Mesothelial cell of epicardium (in vitro differentiated cells): ENCODE measurements at regions not wholly inside any gene's neighbourhood (a gene's known extent, or its start where the extent isn't known, plus 50 kb on each side); places are given as distances from the start of the nearest gene placed in this dataset.

Experiments used
- DNase-seq, 2 experiments: peaks; one replicate each; pipeline ENCODE4 v3.0.0; 2021; ENCODE audit warnings: low spot score in 2 of 2; ENCODE audit not compliant: unreplicated experiment in 2 of 2
- H3K27ac Mint-ChIP-seq: 2 replicates; pipeline ENCODE4 v1.8.0; 2021; ENCODE audit warnings: mixed read lengths
- H3K27me3 Mint-ChIP-seq: 2 replicates; pipeline ENCODE4 v1.8.0; 2021; ENCODE audit warnings: low read depth, mixed read lengths
- H3K36me3 Mint-ChIP-seq: 2 replicates; pipeline ENCODE4 v1.8.0; 2021; ENCODE audit warnings: mixed read lengths
- H3K4me1 Mint-ChIP-seq: 2 replicates; pipeline ENCODE4 v1.8.0; 2021; ENCODE audit warnings: mixed read lengths
- H3K4me3 Mint-ChIP-seq: 2 replicates; pipeline ENCODE4 v1.8.0; 2021; ENCODE audit warnings: mild to moderate bottlenecking, moderate library complexity, mixed read lengths
- H3K9me3 Mint-ChIP-seq: 2 replicates; pipeline ENCODE4 v1.8.0; 2021; ENCODE audit warnings: mixed read lengths
- TF ChIP-seq, protein P1 (sequence below): fragments of 200-600 bp; sonication (generic); IDR thresholded peaks from one replicate; pipeline ENCODE4 v1.5.0; 2021; ENCODE audit warnings: antibody characterized with exemption; ENCODE audit not compliant: unreplicated experiment

DNA sequence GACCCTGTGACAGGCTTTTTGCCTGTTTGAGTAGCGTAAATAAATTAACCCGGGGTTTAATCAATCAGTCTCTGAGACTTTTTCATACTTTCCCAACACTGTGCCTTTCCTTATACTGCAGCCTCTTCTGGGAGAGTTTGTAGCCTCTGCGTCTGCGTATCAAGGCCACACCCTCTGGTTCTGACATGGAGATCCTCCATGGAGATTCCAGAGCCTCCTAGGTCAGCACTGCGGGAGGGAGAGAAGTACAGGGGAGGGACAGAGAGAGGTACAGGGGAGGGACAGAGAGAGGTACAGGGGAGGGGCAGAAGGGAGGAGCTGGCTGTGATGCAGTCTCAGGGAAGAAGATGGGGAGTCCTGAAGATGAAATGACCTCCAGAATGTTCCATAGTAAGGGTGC is 166.0 kb downstream of the ARL4C start:
- Mint-ChIP-seq H3K9me3 (no peaks in the 10 kb centered on the region), H3K27ac (no peak overlapping the region), H3K27me3 (no peaks in the 10 kb centered on the region), H3K4me3 (no peak overlapping the region), H3K36me3 (no peaks in the 10 kb centered on the region), H3K4me1 (peaks cover 14% of the 10 kb centered on the region)
- TF ChIP-seq, protein P1, sequence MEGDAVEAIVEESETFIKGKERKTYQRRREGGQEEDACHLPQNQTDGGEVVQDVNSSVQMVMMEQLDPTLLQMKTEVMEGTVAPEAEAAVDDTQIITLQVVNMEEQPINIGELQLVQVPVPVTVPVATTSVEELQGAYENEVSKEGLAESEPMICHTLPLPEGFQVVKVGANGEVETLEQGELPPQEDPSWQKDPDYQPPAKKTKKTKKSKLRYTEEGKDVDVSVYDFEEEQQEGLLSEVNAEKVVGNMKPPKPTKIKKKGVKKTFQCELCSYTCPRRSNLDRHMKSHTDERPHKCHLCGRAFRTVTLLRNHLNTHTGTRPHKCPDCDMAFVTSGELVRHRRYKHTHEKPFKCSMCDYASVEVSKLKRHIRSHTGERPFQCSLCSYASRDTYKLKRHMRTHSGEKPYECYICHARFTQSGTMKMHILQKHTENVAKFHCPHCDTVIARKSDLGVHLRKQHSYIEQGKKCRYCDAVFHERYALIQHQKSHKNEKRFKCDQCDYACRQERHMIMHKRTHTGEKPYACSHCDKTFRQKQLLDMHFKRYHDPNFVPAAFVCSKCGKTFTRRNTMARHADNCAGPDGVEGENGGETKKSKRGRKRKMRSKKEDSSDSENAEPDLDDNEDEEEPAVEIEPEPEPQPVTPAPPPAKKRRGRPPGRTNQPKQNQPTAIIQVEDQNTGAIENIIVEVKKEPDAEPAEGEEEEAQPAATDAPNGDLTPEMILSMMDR, result no peak
- DNase-seq, result peak in 1 of 2 experiments; percentile 3

DNA sequence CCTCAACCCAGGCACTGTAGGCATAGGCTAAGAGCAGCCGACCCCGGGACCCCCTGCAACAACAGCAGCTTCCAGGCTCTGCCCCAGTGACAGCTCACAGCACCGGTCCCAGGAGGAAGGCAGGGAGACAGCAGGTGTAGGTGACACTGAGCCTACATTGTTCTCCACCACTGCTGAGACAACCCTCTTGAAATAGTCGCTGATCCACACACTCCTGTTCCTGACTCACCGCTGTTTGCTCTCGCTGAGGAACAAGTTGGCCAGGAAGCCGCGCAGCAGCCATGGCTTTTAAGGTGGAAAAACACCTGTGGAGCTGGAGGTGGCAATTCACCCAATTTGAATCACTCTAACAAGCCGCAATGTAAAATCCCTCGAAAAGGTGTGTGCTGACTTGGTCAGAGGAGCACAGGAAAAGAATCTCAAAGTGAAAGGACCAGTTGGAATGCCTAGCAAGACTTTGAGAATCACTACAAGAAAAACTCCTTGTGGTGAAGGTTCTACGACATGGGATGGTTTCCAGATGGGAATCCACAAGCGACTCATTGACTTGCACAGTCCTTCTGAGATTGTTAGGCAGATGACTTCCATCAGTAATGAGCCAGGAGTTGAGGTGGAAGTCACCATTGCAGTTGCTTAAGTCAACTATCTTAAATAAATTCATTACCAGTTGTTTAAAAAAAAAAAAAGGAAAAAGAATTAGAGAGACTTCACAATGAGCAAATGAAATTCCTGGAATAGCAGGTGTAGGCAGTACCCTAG is 167.5 kb downstream of the ARL4C start:
- TF ChIP-seq, protein P1, result no peak
- DNase-seq, result peak in 1 of 2 experiments; percentile 21
- H3K27me3 Mint-ChIP-seq, result no peaks in the 10 kb centered on the region
- H3K4me1 Mint-ChIP-seq, result peaks cover 6% of the 10 kb centered on the region
- peaks cover 4% of the 10 kb centered on the region for H3K9me3 Mint-ChIP-seq
- no peaks in the 10 kb centered on the region for H3K36me3 Mint-ChIP-seq
- H3K4me3 Mint-ChIP-seq, result no peak overlapping the region
- H3K27ac Mint-ChIP-seq, result no peak overlapping the region

DNA sequence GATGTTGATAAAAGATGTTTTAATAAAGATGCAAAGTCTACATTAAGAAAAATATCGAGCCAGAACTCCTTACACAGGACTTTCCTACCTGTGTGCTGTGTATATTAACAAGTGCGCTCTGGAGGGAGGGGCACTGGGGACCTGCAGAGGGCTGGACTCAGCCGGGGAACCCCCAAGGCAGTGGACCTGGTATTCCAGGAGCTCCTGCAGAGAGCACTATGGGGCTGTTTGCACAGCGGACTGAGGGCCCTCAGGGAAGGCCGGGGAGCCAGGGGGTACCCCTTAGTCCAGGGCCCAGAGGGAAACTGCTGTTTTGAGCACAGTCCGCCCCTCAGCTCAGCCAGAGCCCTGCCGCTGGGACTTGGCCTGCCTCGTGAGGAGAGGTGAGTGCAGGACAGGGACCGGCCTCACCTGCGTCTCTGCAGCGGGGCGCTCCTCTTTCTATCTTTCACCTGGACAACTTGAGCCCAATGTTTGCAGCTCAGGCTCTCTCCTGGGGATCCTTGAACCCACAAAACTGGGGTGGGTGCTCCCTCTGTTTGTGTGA is 168.4 kb downstream of the ARL4C start:
- no peaks in the 10 kb centered on the region for H3K27me3 Mint-ChIP-seq
- H3K27ac Mint-ChIP-seq, result no peak overlapping the region
- peaks cover 4% of the 10 kb centered on the region for H3K9me3 Mint-ChIP-seq
- no peak for DNase-seq
- H3K36me3 Mint-ChIP-seq, result no peaks in the 10 kb centered on the region
- no peak overlapping the region for H3K4me3 Mint-ChIP-seq
- TF ChIP-seq, protein P1, result no peak
- peaks cover 2% of the 10 kb centered on the region for H3K4me1 Mint-ChIP-seq

DNA sequence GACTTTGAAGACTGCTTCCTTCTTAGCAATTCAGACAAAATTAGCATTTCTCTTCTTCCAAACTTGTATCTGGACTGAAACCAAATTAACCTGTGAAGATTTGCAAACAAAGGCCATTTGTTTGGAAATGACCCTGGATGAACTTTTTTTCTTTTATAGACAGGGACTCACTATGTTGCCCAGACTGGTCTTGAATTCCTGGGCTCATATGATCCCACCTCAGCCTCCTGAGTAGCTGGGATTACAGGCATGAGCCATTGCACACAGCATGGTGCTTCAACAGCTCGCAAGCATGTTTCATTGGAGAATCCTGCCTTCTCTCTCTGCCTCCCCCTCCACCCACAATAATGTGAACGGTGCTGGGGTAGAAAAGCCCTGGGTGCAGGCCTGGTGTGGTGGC is 170.2 kb downstream of the ARL4C start:
- Mint-ChIP-seq H3K27ac (no peak overlapping the region), H3K9me3 (peaks cover 4% of the 10 kb centered on the region), H3K4me3 (no peak overlapping the region), H3K27me3 (no peaks in the 10 kb centered on the region), H3K36me3 (no peaks in the 10 kb centered on the region), H3K4me1 (peaks cover 2% of the 10 kb centered on the region)
- DNase-seq, result no peak
- TF ChIP-seq, protein P1, result no peak

DNA sequence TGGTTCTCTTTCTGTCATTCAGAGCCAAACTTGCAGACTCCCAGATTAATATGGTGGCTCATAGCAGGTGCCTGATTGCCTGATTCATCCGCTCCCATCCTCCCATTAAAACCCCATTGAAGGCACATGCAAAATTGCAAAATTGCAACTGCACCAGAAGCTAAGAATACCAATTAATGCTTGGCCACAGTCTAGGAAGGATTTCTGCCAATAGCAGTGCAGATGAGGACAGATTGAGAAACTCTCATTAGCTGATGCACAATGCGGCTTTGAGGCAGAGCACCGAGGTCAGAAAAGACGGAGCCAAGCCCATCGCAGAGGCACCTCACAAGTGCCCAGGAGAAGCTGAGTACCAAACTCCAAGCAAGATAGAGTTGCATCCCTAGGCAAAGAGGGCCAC is 172.8 kb downstream of the ARL4C start:
- Mint-ChIP-seq H3K4me1 (no peaks in the 10 kb centered on the region), H3K9me3 (peaks cover 4% of the 10 kb centered on the region), H3K27me3 (no peaks in the 10 kb centered on the region), H3K36me3 (no peaks in the 10 kb centered on the region), H3K4me3 (no peak overlapping the region), H3K27ac (no peak overlapping the region)
- DNase-seq, result peak in 1 of 2 experiments; percentile 13
- TF ChIP-seq, protein P1, result no peak
